Neuronal stem cell (in vitro differentiated cells): ENCODE measurements at regions not wholly inside any gene's neighbourhood (a gene's known extent, or its start where the extent isn't known, plus 50 kb on each side); places are given as distances from the start of the nearest gene placed in this dataset.

ENCODE experiments used
- DNase-seq: peaks from one replicate; pipeline ENCODE4 v3.0.0-alpha.2; 2013; ENCODE audit warnings: low spot score
- H2AFZ ChIP-seq: one replicate; pipeline ENCODE4 v1.6.1; 2013; ENCODE audit warnings: mild to moderate bottlenecking, low read length, inconsistent platforms
- H2AK5ac ChIP-seq: 2 replicates; pipeline ENCODE4 v1.6.1; 2013; ENCODE audit warnings: low read depth, mild to moderate bottlenecking, inconsistent platforms, low read length, moderate library complexity, mixed read lengths
- H2BK120ac ChIP-seq: 2 replicates; pipeline ENCODE4 v1.6.1; 2013; ENCODE audit warnings: low read depth, mild to moderate bottlenecking, inconsistent platforms, low read length, moderate library complexity, mixed read lengths
- H2BK12ac ChIP-seq: one replicate; pipeline ENCODE4 v1.6.1; 2013; ENCODE audit warnings: low read length, inconsistent platforms
- H2BK15ac ChIP-seq: 2 replicates; pipeline ENCODE4 v1.6.1; 2013; ENCODE audit warnings: mild to moderate bottlenecking, low read length, inconsistent platforms, mixed read lengths
- H2BK5ac ChIP-seq: one replicate; pipeline ENCODE4 v1.6.1; 2013; ENCODE audit warnings: inconsistent platforms, mild to moderate bottlenecking, low read length, moderate library complexity
- H3K14ac ChIP-seq: one replicate; pipeline ENCODE4 v1.6.1; 2013; ENCODE audit warnings: low read length, inconsistent platforms
- H3K18ac ChIP-seq: 2 replicates; pipeline ENCODE4 v1.6.1; 2013; ENCODE audit warnings: low read length, inconsistent platforms
- H3K23ac ChIP-seq: 2 replicates; pipeline ENCODE4 v1.6.1; 2013; ENCODE audit warnings: low read depth, mild to moderate bottlenecking, mixed read lengths, low read length, inconsistent platforms; ENCODE audit not compliant: poor library complexity
- H3K27ac ChIP-seq: replicated peaks from 3 replicates; pipeline ENCODE4 v1.5.1; 2013; ENCODE audit warnings: low read length, inconsistent platforms
- H3K27me3 ChIP-seq, 3 experiments: 2 replicates each; pipeline ENCODE4 v1.6.1; 2013; ENCODE audit warnings: low read length in 3 of 3, mild to moderate bottlenecking in 2 of 3, inconsistent platforms in 1 of 3, low read depth in 1 of 3, mixed read lengths in 1 of 3, moderate library complexity in 1 of 3; ENCODE audit not compliant: control insufficient read depth in 3 of 3, insufficient read depth in 3 of 3
- H3K36me3 ChIP-seq, 2 donors: replicated peaks in 1 of 2; 2 replicates each; pipeline ENCODE4 v1.6.1; 2013; ENCODE audit warnings: low read length in 2 of 2; ENCODE audit not compliant: control insufficient read depth in 2 of 2, insufficient read depth in 2 of 2
- H3K4ac ChIP-seq: 2 replicates; pipeline ENCODE4 v1.6.1; 2013; ENCODE audit warnings: inconsistent platforms, mild to moderate bottlenecking, low read length, moderate library complexity
- H3K4me1 ChIP-seq, 2 donors: 1 replicate in 1 of 2; 2 replicates in 1 of 2; pipeline ENCODE4 v1.6.1; 2013; ENCODE audit warnings: low read length in 2 of 2, low read depth in 1 of 2; ENCODE audit not compliant: control insufficient read depth in 2 of 2, insufficient read depth in 1 of 2
- H3K4me2 ChIP-seq: one replicate; pipeline ENCODE4 v1.6.1; 2013; ENCODE audit warnings: mild to moderate bottlenecking, low read length, inconsistent platforms; ENCODE audit not compliant: insufficient read depth, poor library complexity, severe bottlenecking
- H3K4me3 ChIP-seq, 2 donors: 2 replicates each; pipeline ENCODE4 v1.5.1; 2013; ENCODE audit warnings: low read length in 2 of 2, mild to moderate bottlenecking in 2 of 2, inconsistent platforms in 1 of 2, moderate library complexity in 1 of 2
- H3K79me1 ChIP-seq: one replicate; pipeline ENCODE4 v1.6.1; 2013; ENCODE audit warnings: low read depth, mild to moderate bottlenecking, inconsistent platforms, low read length, moderate library complexity
- H3K9ac ChIP-seq: one replicate; pipeline ENCODE4 v1.6.1; 2013; ENCODE audit warnings: mild to moderate bottlenecking, low read depth, low read length, inconsistent platforms; ENCODE audit not compliant: poor library complexity
- H3K9me3 ChIP-seq, 2 donors: replicated peaks in 1 of 2; 2 replicates each; pipeline versions ENCODE3 to v1.6.1; 2013; ENCODE audit warnings: low read length in 2 of 2, mild to moderate bottlenecking in 2 of 2, inconsistent platforms in 1 of 2, low read depth in 1 of 2, mixed read lengths in 1 of 2, moderate library complexity in 1 of 2; ENCODE audit not compliant: control insufficient read depth in 2 of 2, insufficient read depth in 1 of 2
- H4K8ac ChIP-seq: one replicate; pipeline ENCODE4 v1.6.1; 2013; ENCODE audit warnings: low read depth, mild to moderate bottlenecking, inconsistent platforms, low read length, moderate library complexity
- H4K91ac ChIP-seq: one replicate; pipeline ENCODE4 v1.6.1; 2013; ENCODE audit warnings: low read length, low read depth, mild to moderate bottlenecking, inconsistent platforms; ENCODE audit not compliant: poor library complexity
- WGBS, 2 donors: extraction: QIAGEN DNeasy Blood & Tissue Kit; methylation state at CpG; one replicate each; pipeline ENCODE4 v1.1.7; 2013; ENCODE audit warnings: missing lambda C conversion rate in 2 of 2, mixed read lengths in 1 of 2; ENCODE audit not compliant: insufficient read length in 2 of 2, insufficient replicate concordance in 1 of 2; ENCODE audit errors: extremely low coverage in 2 of 2; 5-methylcytosine and 5-hydroxymethylcytosine counted together

GRCh38 chr2:204477358-204477950 lies 67.8 kb upstream of the PARD3B start:
- Histone ChIP-seq H3K4ac (no peak overlapping the region), H3K4me2 (no peak overlapping the region), H3K9me3 (no peaks in the 10 kb centered on the region), H3K14ac (no peak overlapping the region), H3K79me1 (no peaks in the 10 kb centered on the region), H2AFZ (no peak overlapping the region), H3K27me3 (no peaks in the 10 kb centered on the region), H3K4me3 (no peak overlapping the region), H3K27ac (no peak overlapping the region), H3K9ac (no peak overlapping the region), H4K91ac (no peak overlapping the region), H2BK120ac (no peak overlapping the region), H3K23ac (no peak overlapping the region), H2AK5ac (no peak overlapping the region), H3K36me3 (no peaks in the 10 kb centered on the region), H2BK15ac (no peak overlapping the region), H2BK5ac (no peak overlapping the region), H4K8ac (no peak overlapping the region), H3K4me1 (peaks cover 0 to 4% of the 10 kb centered on the region in 2 donors), H3K18ac (no peak overlapping the region), H2BK12ac (no peak overlapping the region)
- DNase-seq: no peak
- WGBS, 2 donors: no CpG with 5 or more reads among the region's 4 CpGs

- H3K4me1 ChIP-seq: peaks cover 0 to 4% of the 10 kb centered on the region in 2 donors
- no peak overlapping the region for H3K4ac ChIP-seq
- no peak overlapping the region for H3K4me2 ChIP-seq
- no peak overlapping the region for H3K27ac ChIP-seq
- no peak overlapping the region for H2BK120ac ChIP-seq
- H3K36me3 ChIP-seq: no peaks in the 10 kb centered on the region
- no peak overlapping the region for H3K23ac ChIP-seq
- no peaks in the 10 kb centered on the region for H3K79me1 ChIP-seq
- no peak overlapping the region for H4K8ac ChIP-seq
- no peak overlapping the region for H2AK5ac ChIP-seq
- H2BK15ac ChIP-seq: no peak overlapping the region
- no peak overlapping the region for H2BK12ac ChIP-seq
- no peaks in the 10 kb centered on the region for H3K9me3 ChIP-seq
- no CpG with 5 or more reads among the region's 4 CpGs for WGBS, 2 donors
- H3K4me3 ChIP-seq: no peak overlapping the region
- H3K9ac ChIP-seq: peak overlapping the region; percentile 30
- no peak overlapping the region for H3K18ac ChIP-seq
- H2BK5ac ChIP-seq: no peak overlapping the region
- H4K91ac ChIP-seq: no peak overlapping the region
- no peak overlapping the region for H2AFZ ChIP-seq
- no peak overlapping the region for H3K14ac ChIP-seq
- H3K27me3 ChIP-seq: no peaks in the 10 kb centered on the region
- no peak for DNase-seq
These were observed 65.7 kb upstream of the PARD3B start for GRCh38 chr2:204479557-204479956.

- Histone ChIP-seq H2AFZ (no peak overlapping the region), H3K9ac (no peak overlapping the region), H2BK15ac (no peak overlapping the region), H3K27me3 (no peaks in the 10 kb centered on the region), H3K79me1 (no peaks in the 10 kb centered on the region), H3K4me1 (peaks cover 0 to 4% of the 10 kb centered on the region in 2 donors), H3K27ac (no peak overlapping the region), H3K4me2 (no peak overlapping the region), H3K14ac (no peak overlapping the region), H2AK5ac (no peak overlapping the region), H2BK120ac (no peak overlapping the region), H3K4me3 (no peak overlapping the region), H3K23ac (no peak overlapping the region), H4K91ac (no peak overlapping the region), H3K9me3 (no peaks in the 10 kb centered on the region), H4K8ac (no peak overlapping the region), H2BK5ac (no peak overlapping the region), H3K36me3 (no peaks in the 10 kb centered on the region), H3K4ac (no peak overlapping the region), H2BK12ac (no peak overlapping the region), H3K18ac (no peak overlapping the region)
- DNase-seq: no peak
These were observed 64.6 kb upstream of the PARD3B start for GRCh38 chr2:204480676-204481075.

GRCh38 chr2:204483608-204484081 lies 61.6 kb upstream of the PARD3B start:
- WGBS, 2 donors: no CpG with 5 or more reads among the region's 4 CpGs

More at GRCh38 chr2:204483608-204484081, 61.6 kb upstream of the PARD3B start:
- H3K36me3 ChIP-seq: no peaks in the 10 kb centered on the region
- no peak overlapping the region for H3K4ac ChIP-seq
- no peak overlapping the region for H2AK5ac ChIP-seq
- no peak overlapping the region for H3K14ac ChIP-seq
- no peak overlapping the region for H2BK120ac ChIP-seq
- no peaks in the 10 kb centered on the region for H3K79me1 ChIP-seq
- H3K18ac ChIP-seq: no peak overlapping the region
- H4K91ac ChIP-seq: no peak overlapping the region
- H4K8ac ChIP-seq: no peak overlapping the region
- no peak overlapping the region for H2BK5ac ChIP-seq
- H2AFZ ChIP-seq: no peak overlapping the region
- H3K4me3 ChIP-seq: no peak overlapping the region
- no peak overlapping the region for H3K9ac ChIP-seq
- H3K23ac ChIP-seq: no peak overlapping the region
- peaks cover 0 to 4% of the 10 kb centered on the region in 2 donors for H3K4me1 ChIP-seq
- H3K27ac ChIP-seq: no peak overlapping the region
- no peaks in the 10 kb centered on the region for H3K9me3 ChIP-seq
- DNase-seq: no peak
- no peak overlapping the region for H3K4me2 ChIP-seq
- no peak overlapping the region for H2BK15ac ChIP-seq
- H2BK12ac ChIP-seq: no peak overlapping the region
- no peaks in the 10 kb centered on the region for H3K27me3 ChIP-seq
